HL-60 (cell line): ENCODE measurements at regions not wholly inside any gene's neighbourhood (a gene's known extent, or its start where the extent isn't known, plus 50 kb on each side); places are given as distances from the start of the nearest gene placed in this dataset.

ENCODE experiments used
- DNase-seq, 2 experiments: peaks; one replicate each; pipeline ENCODE4 v3.0.0-alpha.2; 2010 to 2020; ENCODE audit warnings: low read depth in 1 of 2, low spot score in 1 of 2
- H3K27ac ChIP-seq: fragments of 250-450 bp; sonication (Bioruptor Pico); replicated peaks from 2 replicates; pipeline ENCODE4 v1.5.1; 2020; ENCODE audit warnings: mild to moderate bottlenecking, moderate library complexity
- H3K27me3 ChIP-seq: fragments of 250-450 bp; sonication (Bioruptor Pico); 2 replicates; pipeline ENCODE4 v1.5.1; 2021; ENCODE audit warnings: mild to moderate bottlenecking, moderate library complexity; ENCODE audit not compliant: insufficient read depth, poor library complexity, severe bottlenecking
- H3K4me3 ChIP-seq: replicated peaks from 2 replicates; pipeline ENCODE4 v1.5.1; 2011; ENCODE audit warnings: mild to moderate bottlenecking, control low read depth, low read length; ENCODE audit not compliant: insufficient read depth
- GABPA ChIP-seq: IDR thresholded peaks from 2 replicates; pipeline ENCODE4 v1.6.1; 2012; ENCODE audit warnings: low read depth
- POLR2AphosphoS5 ChIP-seq: IDR thresholded peaks from 2 replicates; pipeline ENCODE4 v1.6.1; 2012; ENCODE audit warnings: low read depth
- SPI1 ChIP-seq: IDR thresholded peaks from 2 replicates; pipeline ENCODE4 v1.6.1; 2012; ENCODE audit warnings: low read depth, mild to moderate bottlenecking, borderline replicate concordance
- TF ChIP-seq, protein P1 (sequence below): IDR thresholded peaks from 2 replicates; pipeline ENCODE4 v1.6.1; 2012; ENCODE audit warnings: low read depth; ENCODE audit not compliant: insufficient replicate concordance
- TF ChIP-seq, protein P2 (sequence below): IDR thresholded peaks from one replicate; pipeline ENCODE4 v1.5.1; 2011; ENCODE audit warnings: low read length, control low read depth, inconsistent platforms; ENCODE audit not compliant: insufficient read depth

DNA sequence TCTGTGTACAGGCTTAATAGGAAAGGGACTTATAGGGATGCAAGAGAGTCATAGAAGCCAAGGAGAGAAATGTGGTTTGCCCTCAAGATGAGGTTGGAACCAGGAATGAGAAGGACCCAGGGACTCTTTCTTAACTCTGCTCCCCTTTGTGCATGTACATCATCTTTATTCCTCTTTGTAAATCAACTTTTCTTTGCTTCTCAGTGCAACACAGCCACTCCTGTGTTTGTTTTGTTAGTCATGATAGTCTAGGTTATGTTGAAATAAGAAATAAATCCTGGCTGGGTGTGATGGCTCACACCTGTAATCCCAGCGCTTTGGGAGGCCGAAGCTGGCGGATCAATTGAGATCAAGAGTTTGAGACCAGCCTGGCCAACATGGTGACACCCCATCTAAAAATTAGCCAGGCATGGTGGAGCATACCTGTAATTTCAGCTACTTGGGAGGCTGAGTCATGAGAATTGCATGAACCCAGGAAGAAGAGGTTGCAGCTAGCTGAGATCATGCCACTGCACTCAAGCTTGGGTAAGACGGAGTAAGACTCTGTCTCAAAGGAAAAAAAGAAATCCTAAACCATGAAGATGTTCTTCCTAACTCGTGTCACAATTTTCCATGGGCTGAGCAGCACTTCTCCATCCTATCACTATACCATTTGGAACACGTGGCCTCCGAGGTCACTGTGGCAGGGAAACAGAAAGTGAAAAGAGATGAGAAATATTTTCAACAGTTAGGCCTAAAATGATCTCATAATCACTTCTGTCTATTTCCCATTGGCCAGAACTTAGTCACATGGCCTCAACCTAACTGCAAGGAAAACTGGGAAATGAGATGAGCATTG is 73.0 kb upstream of the TMEM17 start:
- H3K27me3 ChIP-seq, result no peaks in the 10 kb centered on the region
- TF ChIP-seq, protein P1, sequence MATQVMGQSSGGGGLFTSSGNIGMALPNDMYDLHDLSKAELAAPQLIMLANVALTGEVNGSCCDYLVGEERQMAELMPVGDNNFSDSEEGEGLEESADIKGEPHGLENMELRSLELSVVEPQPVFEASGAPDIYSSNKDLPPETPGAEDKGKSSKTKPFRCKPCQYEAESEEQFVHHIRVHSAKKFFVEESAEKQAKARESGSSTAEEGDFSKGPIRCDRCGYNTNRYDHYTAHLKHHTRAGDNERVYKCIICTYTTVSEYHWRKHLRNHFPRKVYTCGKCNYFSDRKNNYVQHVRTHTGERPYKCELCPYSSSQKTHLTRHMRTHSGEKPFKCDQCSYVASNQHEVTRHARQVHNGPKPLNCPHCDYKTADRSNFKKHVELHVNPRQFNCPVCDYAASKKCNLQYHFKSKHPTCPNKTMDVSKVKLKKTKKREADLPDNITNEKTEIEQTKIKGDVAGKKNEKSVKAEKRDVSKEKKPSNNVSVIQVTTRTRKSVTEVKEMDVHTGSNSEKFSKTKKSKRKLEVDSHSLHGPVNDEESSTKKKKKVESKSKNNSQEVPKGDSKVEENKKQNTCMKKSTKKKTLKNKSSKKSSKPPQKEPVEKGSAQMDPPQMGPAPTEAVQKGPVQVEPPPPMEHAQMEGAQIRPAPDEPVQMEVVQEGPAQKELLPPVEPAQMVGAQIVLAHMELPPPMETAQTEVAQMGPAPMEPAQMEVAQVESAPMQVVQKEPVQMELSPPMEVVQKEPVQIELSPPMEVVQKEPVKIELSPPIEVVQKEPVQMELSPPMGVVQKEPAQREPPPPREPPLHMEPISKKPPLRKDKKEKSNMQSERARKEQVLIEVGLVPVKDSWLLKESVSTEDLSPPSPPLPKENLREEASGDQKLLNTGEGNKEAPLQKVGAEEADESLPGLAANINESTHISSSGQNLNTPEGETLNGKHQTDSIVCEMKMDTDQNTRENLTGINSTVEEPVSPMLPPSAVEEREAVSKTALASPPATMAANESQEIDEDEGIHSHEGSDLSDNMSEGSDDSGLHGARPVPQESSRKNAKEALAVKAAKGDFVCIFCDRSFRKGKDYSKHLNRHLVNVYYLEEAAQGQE, result no peak
- TF ChIP-seq POLR2AphosphoS5 (no peak), GABPA (no peak), SPI1 (no peak)
- TF ChIP-seq, protein P2, sequence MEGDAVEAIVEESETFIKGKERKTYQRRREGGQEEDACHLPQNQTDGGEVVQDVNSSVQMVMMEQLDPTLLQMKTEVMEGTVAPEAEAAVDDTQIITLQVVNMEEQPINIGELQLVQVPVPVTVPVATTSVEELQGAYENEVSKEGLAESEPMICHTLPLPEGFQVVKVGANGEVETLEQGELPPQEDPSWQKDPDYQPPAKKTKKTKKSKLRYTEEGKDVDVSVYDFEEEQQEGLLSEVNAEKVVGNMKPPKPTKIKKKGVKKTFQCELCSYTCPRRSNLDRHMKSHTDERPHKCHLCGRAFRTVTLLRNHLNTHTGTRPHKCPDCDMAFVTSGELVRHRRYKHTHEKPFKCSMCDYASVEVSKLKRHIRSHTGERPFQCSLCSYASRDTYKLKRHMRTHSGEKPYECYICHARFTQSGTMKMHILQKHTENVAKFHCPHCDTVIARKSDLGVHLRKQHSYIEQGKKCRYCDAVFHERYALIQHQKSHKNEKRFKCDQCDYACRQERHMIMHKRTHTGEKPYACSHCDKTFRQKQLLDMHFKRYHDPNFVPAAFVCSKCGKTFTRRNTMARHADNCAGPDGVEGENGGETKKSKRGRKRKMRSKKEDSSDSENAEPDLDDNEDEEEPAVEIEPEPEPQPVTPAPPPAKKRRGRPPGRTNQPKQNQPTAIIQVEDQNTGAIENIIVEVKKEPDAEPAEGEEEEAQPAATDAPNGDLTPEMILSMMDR, result no peak
- H3K27ac ChIP-seq, result no peak overlapping the region
- DNase-seq, result no peak
- no peak overlapping the region for H3K4me3 ChIP-seq

DNA sequence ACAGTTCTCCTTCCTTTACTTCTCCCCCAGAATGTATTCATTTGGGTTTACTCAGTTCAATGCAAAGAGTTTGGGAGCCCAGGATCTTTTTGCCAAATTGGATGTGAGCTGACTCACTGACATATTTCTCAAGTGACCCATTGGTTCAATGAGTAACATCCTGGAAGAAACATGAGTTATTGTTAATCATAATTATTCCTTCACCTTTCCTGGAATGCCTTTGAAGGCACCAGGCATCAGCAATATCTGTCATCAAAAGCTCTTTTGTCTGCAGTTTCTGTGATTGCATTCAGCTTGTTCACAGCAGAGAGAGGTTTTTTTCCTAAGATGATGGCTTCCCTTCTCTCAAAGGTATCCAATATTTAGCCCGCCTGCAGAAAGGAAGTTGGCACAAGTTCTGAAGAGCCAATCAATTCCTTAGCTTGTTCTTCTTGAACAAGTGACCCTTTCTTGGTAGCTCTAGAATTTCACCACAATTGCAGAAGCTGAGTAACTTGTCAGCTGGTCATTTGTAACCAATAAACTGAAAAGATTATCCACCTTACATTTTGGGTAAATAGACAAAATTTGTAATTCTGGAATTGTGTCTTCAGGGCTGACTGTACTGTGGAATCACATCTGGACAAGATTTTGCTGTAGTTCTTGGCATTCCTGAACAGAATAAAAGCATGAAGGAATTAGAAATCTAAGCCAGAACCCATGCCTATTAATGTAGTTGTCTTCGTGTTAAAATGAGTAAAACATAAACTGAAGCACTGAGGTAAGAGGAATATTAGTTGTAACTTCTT is 72.2 kb upstream of the TMEM17 start:
- no peak for TF ChIP-seq SPI1
- TF ChIP-seq, protein P1, result no peak
- TF ChIP-seq POLR2AphosphoS5, result no peak
- no peak for TF ChIP-seq GABPA
- TF ChIP-seq, protein P2, result no peak
- DNase-seq, result no peak
- H3K27ac ChIP-seq, result no peak overlapping the region
- H3K4me3 ChIP-seq, result no peak overlapping the region
- no peaks in the 10 kb centered on the region for H3K27me3 ChIP-seq

DNA sequence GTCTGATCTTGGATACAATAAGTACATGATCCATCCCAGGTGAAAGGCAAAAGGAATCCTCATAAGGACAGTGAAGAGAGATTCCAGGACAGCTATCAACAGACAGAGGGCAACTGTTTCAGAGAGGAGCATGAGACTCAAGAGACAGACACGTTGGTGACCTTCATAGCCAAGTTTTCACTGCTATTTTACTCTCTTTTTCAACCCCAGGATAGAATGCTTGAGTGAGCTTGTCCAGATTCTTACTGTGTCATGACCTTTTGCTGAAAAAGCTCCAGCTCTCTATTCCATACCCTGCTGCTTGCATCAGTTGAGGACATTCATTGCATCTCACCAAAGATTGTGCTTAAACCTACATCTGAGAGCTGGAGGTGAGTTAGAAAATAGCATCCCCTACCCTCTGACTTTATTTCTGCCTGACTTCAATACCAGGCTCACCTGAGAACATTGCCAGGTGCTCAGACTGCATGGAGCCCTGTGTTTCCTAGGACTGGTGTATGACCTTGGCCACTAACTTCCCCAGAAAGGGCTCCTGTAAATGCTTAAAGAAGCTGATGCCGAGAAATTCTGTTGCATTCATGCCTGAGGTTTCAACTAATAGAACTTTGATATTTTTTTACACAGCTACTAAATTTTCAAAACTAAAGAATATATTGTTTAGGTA is 70.4 kb upstream of the TMEM17 start:
- H3K4me3 ChIP-seq, result no peak overlapping the region
- H3K27ac ChIP-seq, result no peak overlapping the region
- no peaks in the 10 kb centered on the region for H3K27me3 ChIP-seq
- TF ChIP-seq SPI1, result no peak
- TF ChIP-seq, protein P2, result no peak
- TF ChIP-seq, protein P1, result no peak
- TF ChIP-seq POLR2AphosphoS5, result no peak
- TF ChIP-seq GABPA, result no peak
- DNase-seq, result no peak
